K562 (cell line): ENCODE measurements at regions not wholly inside any gene's neighbourhood (a gene's known extent, or its start where the extent isn't known, plus 50 kb on each side); places are given as distances from the start of the nearest gene placed in this dataset.

Experiments used
- ATAC-seq: fragments of 200-7000 bp; cut with Tn5 transposase; 3 replicates; pipeline ENCODE4 v1.9.1; 2020; ENCODE audit warnings: moderate library complexity
- BruUV-seq: library from RNA; stranded (reverse); fragments of 400-500 nt; replicated peaks from 2 replicates; lab custom pipeline; 2021; lab: Mats Ljungman, UMichigan
- CTCF ChIA-PET: fragments of 300-600 bp; formaldehyde crosslinking; extraction: SDS; loops from one replicate; lab custom pipeline; 2021; ENCODE audit warnings: low intra/inter-chr PET ratio; lab: Yijun Ruan, JAX
- POLR2A ChIA-PET: fragments of 300-600, 350-650 bp; sonication (Branson Sonifier 250); formaldehyde crosslinking; extraction: SDS; loops from one replicate; lab custom pipeline; 2021; ENCODE audit warnings: antibody characterized with exemption, inconsistent platforms; lab: Yijun Ruan, JAX
- DNase-seq, 4 experiments: peaks; one replicate each; pipeline versions ENCODE4 v3.0.0 to v3.0.0-alpha.2; 2011 to 2018; ENCODE audit warnings: low spot score in 3 of 4, mixed read lengths in 3 of 4; ENCODE audit errors: extremely low read depth in 1 of 4
- FAIRE-seq: peaks from 2 replicates; lab custom pipeline; 2011; peaks lifted over from hg19 to GRCh38; lab: Jason Lieb, UNC
- H2AFZ ChIP-seq: 2 replicates; pipeline ENCODE4 v1.6.0; 2011; ENCODE audit warnings: low read depth, low read length, control low read depth, inconsistent platforms
- H3K27ac ChIP-seq: fragments of 200-600 bp; 3 replicates; pipeline ENCODE4 v1.8.0; 2011; ENCODE audit warnings: low read depth, mild to moderate bottlenecking, control low read depth, inconsistent platforms, low read length, moderate library complexity, mixed read lengths; ENCODE audit errors: extremely low read depth
- H3K27me3 ChIP-seq, 2 experiments: fragments of 300-600 bp in 1 of 2; 2 replicates in 1 of 2; 3 replicates in 1 of 2; pipeline versions ENCODE4 v1.6.0 to v1.8.0; 2011; ENCODE audit warnings: inconsistent platforms in 2 of 2, low read length in 2 of 2, mild to moderate bottlenecking in 1 of 2, mixed read lengths in 1 of 2, moderate library complexity in 1 of 2; ENCODE audit not compliant: control insufficient read depth in 2 of 2, insufficient read depth in 2 of 2
- H3K36me3 ChIP-seq: fragments of 300-600 bp; 3 replicates; pipeline ENCODE4 v1.8.0; 2011; ENCODE audit warnings: mild to moderate bottlenecking, low read length, inconsistent platforms; ENCODE audit not compliant: control insufficient read depth, insufficient read depth
- H3K4me1 ChIP-seq, 2 experiments: fragments of 200-600 bp in 1 of 2; replicated peaks in 1 of 2; 2 replicates in 1 of 2; 3 replicates in 1 of 2; pipeline versions ENCODE4 v1.5.1 to v1.8.0; 2011; ENCODE audit warnings: inconsistent platforms in 2 of 2, low read length in 2 of 2, mild to moderate bottlenecking in 1 of 2, mixed read lengths in 1 of 2, moderate library complexity in 1 of 2; ENCODE audit not compliant: control insufficient read depth in 2 of 2, insufficient read depth in 2 of 2
- H3K4me2 ChIP-seq: 2 replicates; pipeline ENCODE4 v1.6.1; 2011; ENCODE audit warnings: low read length, control low read depth, inconsistent platforms, mixed read lengths; ENCODE audit not compliant: insufficient read depth
- H3K4me3 ChIP-seq: fragments of 200-600 bp; sonication (generic), shearing (Covaris generic); 2 replicates; pipeline ENCODE4 v1.5.1; 2016; ENCODE audit warnings: control low read depth, inconsistent platforms
- H3K79me2 ChIP-seq: fragments of 200-600 bp; 3 replicates; pipeline ENCODE4 v1.8.0; 2011; ENCODE audit warnings: low read length, inconsistent platforms; ENCODE audit not compliant: control insufficient read depth, insufficient read depth
- H3K9ac ChIP-seq, 2 experiments: 2 replicates each; pipeline versions ENCODE4 v1.6.0 to v1.6.1; 2011; ENCODE audit warnings: low read depth in 2 of 2, low read length in 2 of 2, control low read depth in 1 of 2, inconsistent platforms in 1 of 2, mild to moderate bottlenecking in 1 of 2, mixed read lengths in 1 of 2; ENCODE audit not compliant: insufficient read depth in 1 of 2
- H3K9me1 ChIP-seq: one replicate; pipeline ENCODE4 v1.6.0; 2011; ENCODE audit warnings: inconsistent platforms, mild to moderate bottlenecking, low read length, moderate library complexity; ENCODE audit not compliant: control insufficient read depth, insufficient read depth
- H3K9me3 ChIP-seq: replicated peaks from 2 replicates; pipeline ENCODE4 v1.5.1; 2011; ENCODE audit warnings: low read depth, low read length, inconsistent platforms; ENCODE audit not compliant: control insufficient read depth, insufficient read depth
- H4K20me1 ChIP-seq: replicated peaks from 2 replicates; pipeline ENCODE4 v1.6.1; 2011; ENCODE audit warnings: low read length, inconsistent platforms, mixed read lengths; ENCODE audit not compliant: control insufficient read depth, insufficient read depth
- BCL6 ChIP-seq: fragments of 250-450 bp; sonication (Bioruptor Pico); IDR thresholded peaks from 2 replicates; pipeline ENCODE4 v1.4.0; 2020
- BRF1 ChIP-seq: IDR thresholded peaks from 3 replicates; pipeline ENCODE4 v1.6.1; 2011; ENCODE audit warnings: borderline replicate concordance, mild to moderate bottlenecking; ENCODE audit not compliant: insufficient read length; ENCODE audit errors: extremely low read depth
- DMBX1 ChIP-seq: fragments of 250-450 bp; sonication (Bioruptor Pico); IDR thresholded peaks from 2 replicates; pipeline ENCODE4 v1.8.0; 2022; ENCODE audit warnings: inconsistent platforms, mild to moderate bottlenecking, moderate library complexity, borderline replicate concordance
- ESRRB ChIP-seq: fragments of 250-450 bp; sonication (Bioruptor Pico); IDR thresholded peaks from 2 replicates; pipeline ENCODE4 v1.5.0; 2020; ENCODE audit warnings: mild to moderate bottlenecking, moderate library complexity, borderline replicate concordance
- HNRNPL ChIP-seq: fragments of 200-400 bp; formaldehyde crosslinking; IDR thresholded peaks from 2 replicates; pipeline ENCODE4 v1.6.1; 2017; ENCODE audit warnings: low read depth, mild to moderate bottlenecking, low read length
- KAT2B ChIP-seq: IDR thresholded peaks from one replicate; pipeline ENCODE4 v1.6.1; 2012; ENCODE audit warnings: low read depth, mild to moderate bottlenecking, control low read depth, inconsistent platforms, low read length, moderate library complexity
- KHSRP ChIP-seq: fragments of 450-650 bp; IDR thresholded peaks from 2 replicates; pipeline ENCODE4 v1.6.1; 2017
- NONO ChIP-seq, 2 experiments: fragments of 200-400 bp in 1 of 2; fragments of 450-650 bp in 1 of 2; formaldehyde crosslinking in 1 of 2; IDR thresholded peaks; 2 replicates each; pipeline ENCODE4 v1.6.1; 2017; ENCODE audit warnings: low read depth in 2 of 2, mild to moderate bottlenecking in 2 of 2, moderate library complexity in 2 of 2, low read length in 1 of 2
- OTX1 ChIP-seq: fragments of 450-650 bp; formaldehyde crosslinking; IDR thresholded peaks from 2 replicates; pipeline ENCODE4 v1.4.0; 2022; ENCODE audit warnings: mild to moderate bottlenecking
- PTRF ChIP-seq: fragments of 450-650 bp; IDR thresholded peaks from 2 replicates; pipeline ENCODE4 v1.6.1; 2016; ENCODE audit warnings: mild to moderate bottlenecking, missing genetic modification characterization, missing compliant biosample characterization
- TCF7 ChIP-seq: sonication (generic); IDR thresholded peaks from 2 replicates; pipeline ENCODE4 v1.6.1; 2016; ENCODE audit warnings: antibody characterized with exemption, borderline replicate concordance
- WGBS: fragments of 100-300 bp; shearing (Covaris generic); methylation state at CpG from one replicate; pipeline ENCODE4 v1.1.6; 2016; ENCODE audit warnings: low coverage, mixed read lengths; ENCODE audit not compliant: insufficient coverage; ENCODE audit errors: missing lambda C conversion rate; 5-methylcytosine and 5-hydroxymethylcytosine counted together
- in situ Hi-C: fragments of 300-500 bp; cut with MboI; formaldehyde crosslinking; loops from 4 replicates; pipeline ENCODE4 v1.15.0; 2018; ENCODE audit warnings: inconsistent platforms, mixed read lengths
- intact Hi-C: fragments of 100-400 bp; cut with micrococcal nuclease; formaldehyde crosslinking; loops from 2 replicates; pipeline ENCODE4 v1.14.2; 2022
- TF ChIP-seq, protein P1 (sequence below): sonication (generic); formaldehyde crosslinking; IDR thresholded peaks from 2 replicates; pipeline ENCODE4 v1.8.1; 2023; ENCODE audit warnings: missing genetic modification reagents, mild to moderate bottlenecking, borderline replicate concordance

DNA sequence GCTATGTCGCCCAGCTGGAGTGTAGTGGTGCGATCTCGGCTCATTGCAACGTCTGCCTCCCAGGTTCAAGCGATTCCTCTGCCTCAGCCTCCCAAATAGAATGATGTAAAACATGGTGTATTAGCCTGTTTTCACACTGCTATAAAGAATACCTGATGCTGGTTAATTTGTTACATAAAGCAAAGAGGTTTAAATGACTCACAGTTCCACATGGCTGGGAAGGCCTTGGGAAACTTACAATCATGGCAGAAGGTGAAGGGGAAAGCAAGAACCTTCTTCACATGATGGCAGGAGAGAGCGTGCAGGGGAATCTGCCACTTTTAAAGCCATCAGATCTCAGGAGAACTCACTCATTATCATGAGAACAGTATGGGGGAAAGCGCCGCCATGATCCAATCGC is 1191.8 kb downstream of the ARAP2 start:
- no peak for TF ChIP-seq BCL6 (CRISPR knock-in tag)
- FAIRE-seq (no peak), DNase-seq (no peak), ATAC-seq (no peak)
- intact Hi-C loops: no loop called here
- H3K9me1 ChIP-seq: no peaks in the 10 kb centered on the region
- no peak overlapping the region for H3K27ac ChIP-seq
- H3K9ac ChIP-seq: no peak overlapping the region
- in situ Hi-C loops: no loop called here
- CTCF ChIA-PET: no interaction called here
- 4% methylated on average over 9 of the region's 9 CpGs for WGBS
- no peaks in the 10 kb centered on the region for H3K4me1 ChIP-seq
- H2AFZ ChIP-seq: no peak overlapping the region
- no peaks in the 10 kb centered on the region for H3K36me3 ChIP-seq
- POLR2A ChIA-PET: no interaction called here
- H3K4me3 ChIP-seq: no peak overlapping the region
- BruUV-seq: no TSS peak
- no peaks in the 10 kb centered on the region for H3K79me2 ChIP-seq
- no peaks in the 10 kb centered on the region for H4K20me1 ChIP-seq
- H3K27me3 ChIP-seq: no peaks in the 10 kb centered on the region
- H3K9me3 ChIP-seq: no peaks in the 10 kb centered on the region
- no peak overlapping the region for H3K4me2 ChIP-seq

DNA sequence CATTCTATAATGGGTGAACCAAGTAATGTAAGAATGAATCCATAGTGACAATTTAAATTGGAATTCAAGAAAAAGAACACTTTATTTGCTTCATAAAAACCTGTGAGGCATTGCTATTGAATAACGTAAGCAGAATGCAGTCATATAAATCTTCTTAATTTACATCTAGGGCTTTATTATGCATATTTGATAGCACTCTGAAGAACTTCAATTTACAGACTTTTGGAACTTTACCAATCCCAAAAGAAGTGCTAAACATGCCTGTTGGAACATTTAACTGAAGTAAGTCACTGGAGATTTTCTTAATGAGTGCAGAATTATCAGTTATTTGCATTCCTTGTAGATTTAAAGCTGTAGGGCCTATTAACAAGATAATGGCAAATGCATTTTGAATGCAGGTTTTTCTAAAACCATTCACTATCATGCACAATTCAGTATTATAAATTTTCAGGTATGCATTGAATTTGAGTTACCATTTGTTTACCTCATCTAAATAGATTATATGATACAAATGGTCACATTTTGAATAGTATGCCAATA is 1181.2 kb downstream of the ARAP2 start:
- BruUV-seq: no TSS peak
- Histone ChIP-seq H3K4me3 (no peak overlapping the region), H3K9ac (no peak overlapping the region), H2AFZ (no peak overlapping the region), H4K20me1 (no peaks in the 10 kb centered on the region), H3K9me3 (no peaks in the 10 kb centered on the region), H3K79me2 (no peaks in the 10 kb centered on the region), H3K27ac (no peak overlapping the region), H3K36me3 (no peaks in the 10 kb centered on the region), H3K9me1 (no peaks in the 10 kb centered on the region), H3K4me2 (no peak overlapping the region), H3K4me1 (no peaks in the 10 kb centered on the region), H3K27me3 (no peaks in the 10 kb centered on the region)
- ChIA-PET CTCF (no interaction called here), POLR2A (no interaction called here)
- FAIRE-seq (no peak), DNase-seq (no peak), ATAC-seq (no peak)
- intact Hi-C loops (no loop called here), in situ Hi-C loops (no loop called here)
- 0% methylated on average over 1 of the region's 1 CpG for WGBS
- TF ChIP-seq TCF7 (no peak), NONO (IDR thresholded peaks at IDR 0.05; ENCODE audit: low read depth in 2 of 2, low read length in 1 of 2) (no peak), DMBX1 (no peak), ESRRB (CRISPR knock-in tag) (no peak), KAT2B (no peak), PTRF (tag) (no peak), BRF1 (no peak), HNRNPL (no peak), OTX1 (CRISPR knock-in tag) (no peak), KHSRP (no peak)
- TF ChIP-seq, protein P1, sequence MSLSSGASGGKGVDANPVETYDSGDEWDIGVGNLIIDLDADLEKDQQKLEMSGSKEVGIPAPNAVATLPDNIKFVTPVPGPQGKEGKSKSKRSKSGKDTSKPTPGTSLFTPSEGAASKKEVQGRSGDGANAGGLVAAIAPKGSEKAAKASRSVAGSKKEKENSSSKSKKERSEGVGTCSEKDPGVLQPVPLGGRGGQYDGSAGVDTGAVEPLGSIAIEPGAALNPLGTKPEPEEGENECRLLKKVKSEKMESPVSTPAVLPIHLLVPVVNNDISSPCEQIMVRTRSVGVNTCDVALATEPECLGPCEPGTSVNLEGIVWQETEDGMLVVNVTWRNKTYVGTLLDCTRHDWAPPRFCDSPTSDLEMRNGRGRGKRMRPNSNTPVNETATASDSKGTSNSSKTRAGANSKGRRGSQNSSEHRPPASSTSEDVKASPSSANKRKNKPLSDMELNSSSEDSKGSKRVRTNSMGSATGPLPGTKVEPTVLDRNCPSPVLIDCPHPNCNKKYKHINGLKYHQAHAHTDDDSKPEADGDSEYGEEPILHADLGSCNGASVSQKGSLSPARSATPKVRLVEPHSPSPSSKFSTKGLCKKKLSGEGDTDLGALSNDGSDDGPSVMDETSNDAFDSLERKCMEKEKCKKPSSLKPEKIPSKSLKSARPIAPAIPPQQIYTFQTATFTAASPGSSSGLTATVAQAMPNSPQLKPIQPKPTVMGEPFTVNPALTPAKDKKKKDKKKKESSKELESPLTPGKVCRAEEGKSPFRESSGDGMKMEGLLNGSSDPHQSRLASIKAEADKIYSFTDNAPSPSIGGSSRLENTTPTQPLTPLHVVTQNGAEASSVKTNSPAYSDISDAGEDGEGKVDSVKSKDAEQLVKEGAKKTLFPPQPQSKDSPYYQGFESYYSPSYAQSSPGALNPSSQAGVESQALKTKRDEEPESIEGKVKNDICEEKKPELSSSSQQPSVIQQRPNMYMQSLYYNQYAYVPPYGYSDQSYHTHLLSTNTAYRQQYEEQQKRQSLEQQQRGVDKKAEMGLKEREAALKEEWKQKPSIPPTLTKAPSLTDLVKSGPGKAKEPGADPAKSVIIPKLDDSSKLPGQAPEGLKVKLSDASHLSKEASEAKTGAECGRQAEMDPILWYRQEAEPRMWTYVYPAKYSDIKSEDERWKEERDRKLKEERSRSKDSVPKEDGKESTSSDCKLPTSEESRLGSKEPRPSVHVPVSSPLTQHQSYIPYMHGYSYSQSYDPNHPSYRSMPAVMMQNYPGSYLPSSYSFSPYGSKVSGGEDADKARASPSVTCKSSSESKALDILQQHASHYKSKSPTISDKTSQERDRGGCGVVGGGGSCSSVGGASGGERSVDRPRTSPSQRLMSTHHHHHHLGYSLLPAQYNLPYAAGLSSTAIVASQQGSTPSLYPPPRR (CRISPR knock-in tag): no peak
